ENCODE measurements at regions not wholly inside any gene's neighbourhood (a gene's known extent, or its start where the extent isn't known, plus 50 kb on each side); places are given as distances from the start of the nearest gene placed in this dataset.

DNA sequence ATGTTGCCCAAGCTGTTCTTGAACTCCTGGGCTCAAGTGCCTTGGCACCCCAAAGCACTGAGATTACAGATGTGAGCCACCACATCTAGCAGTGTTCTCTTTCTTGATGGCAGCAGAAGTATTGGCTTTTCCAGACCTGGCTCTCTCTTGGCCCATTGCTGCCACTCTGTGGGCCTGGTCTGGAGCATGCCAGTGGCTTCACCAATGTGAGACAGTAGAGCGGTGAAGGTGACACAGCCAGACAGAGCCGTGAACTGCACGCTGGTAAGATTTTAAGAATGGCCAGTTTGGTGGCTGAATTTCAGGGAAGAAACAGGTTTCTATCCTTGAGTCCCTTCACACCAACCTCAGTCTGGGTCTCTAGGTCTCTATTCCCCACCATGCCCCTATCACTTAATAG lies 552.7 kb upstream of the NRP1 start:
- in situ Hi-C loops (cut with HindIII; ENCODE audit: low sequenced_read_pairs) = no loop called here
- TF ChIP-seq, protein P1, sequence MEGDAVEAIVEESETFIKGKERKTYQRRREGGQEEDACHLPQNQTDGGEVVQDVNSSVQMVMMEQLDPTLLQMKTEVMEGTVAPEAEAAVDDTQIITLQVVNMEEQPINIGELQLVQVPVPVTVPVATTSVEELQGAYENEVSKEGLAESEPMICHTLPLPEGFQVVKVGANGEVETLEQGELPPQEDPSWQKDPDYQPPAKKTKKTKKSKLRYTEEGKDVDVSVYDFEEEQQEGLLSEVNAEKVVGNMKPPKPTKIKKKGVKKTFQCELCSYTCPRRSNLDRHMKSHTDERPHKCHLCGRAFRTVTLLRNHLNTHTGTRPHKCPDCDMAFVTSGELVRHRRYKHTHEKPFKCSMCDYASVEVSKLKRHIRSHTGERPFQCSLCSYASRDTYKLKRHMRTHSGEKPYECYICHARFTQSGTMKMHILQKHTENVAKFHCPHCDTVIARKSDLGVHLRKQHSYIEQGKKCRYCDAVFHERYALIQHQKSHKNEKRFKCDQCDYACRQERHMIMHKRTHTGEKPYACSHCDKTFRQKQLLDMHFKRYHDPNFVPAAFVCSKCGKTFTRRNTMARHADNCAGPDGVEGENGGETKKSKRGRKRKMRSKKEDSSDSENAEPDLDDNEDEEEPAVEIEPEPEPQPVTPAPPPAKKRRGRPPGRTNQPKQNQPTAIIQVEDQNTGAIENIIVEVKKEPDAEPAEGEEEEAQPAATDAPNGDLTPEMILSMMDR (IDR thresholded peaks at IDR 0.05; ENCODE audit: low read depth, low read length) = no peak

GRCh38 chr10:33886299-33886698 lies 551.8 kb upstream of the NRP1 start:
- in situ Hi-C loops (cut with HindIII; ENCODE audit: low sequenced_read_pairs) = no loop called here
- TF ChIP-seq, protein P1 (IDR thresholded peaks at IDR 0.05; ENCODE audit: low read depth, low read length) = no peak
- H3K4me3 ChIP-seq (ENCODE audit: low read depth, low read length) = no peak overlapping the region
- no peak for DNase-seq (ENCODE audit: low read depth, low spot score)

More for the DNA sequence above, 552.7 kb upstream of the NRP1 start:
- H3K4me3 ChIP-seq (ENCODE audit: low read depth, low read length) = no peak overlapping the region
- DNase-seq (ENCODE audit: low read depth, low spot score) = no peak

- TF ChIP-seq, protein P1 (IDR thresholded peaks at IDR 0.05; ENCODE audit: low read depth, low read length) = no peak
- DNase-seq (ENCODE audit: low read depth, low spot score) = no peak
- in situ Hi-C loops (cut with HindIII; ENCODE audit: low sequenced_read_pairs) = no loop called here
- no peak overlapping the region for H3K4me3 ChIP-seq (ENCODE audit: low read depth, low read length)
Observed at GRCh38 chr10:33884604-33885003, 550.1 kb upstream of the NRP1 start.

DNA sequence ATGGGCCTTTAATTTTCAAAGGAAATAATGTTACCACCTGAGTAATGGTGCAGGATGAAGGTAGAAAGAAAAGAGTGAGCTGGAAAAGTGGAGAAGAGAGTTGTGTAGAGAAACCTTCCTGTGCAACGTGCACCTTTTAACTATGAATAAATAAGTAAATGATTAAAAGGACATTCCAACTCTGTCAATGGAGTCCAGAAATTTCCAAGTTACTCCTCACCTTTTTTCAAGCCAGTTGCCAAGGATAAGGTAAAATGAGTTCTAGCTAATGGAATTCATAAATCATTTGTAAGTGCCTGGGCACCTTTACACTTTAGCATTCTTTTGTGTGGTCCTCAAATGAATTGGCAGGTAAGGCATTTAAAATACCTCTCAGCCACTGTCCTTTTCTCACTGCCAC lies 549.4 kb upstream of the NRP1 start:
- TF ChIP-seq, protein P1 (IDR thresholded peaks at IDR 0.05; ENCODE audit: low read depth, low read length) = no peak
- no peak overlapping the region for H3K4me3 ChIP-seq (ENCODE audit: low read depth, low read length)
- in situ Hi-C loops (cut with HindIII; ENCODE audit: low sequenced_read_pairs) = no loop called here

GRCh38 chr10:33882996-33883395 lies 548.5 kb upstream of the NRP1 start:
- TF ChIP-seq, protein P1 (IDR thresholded peaks at IDR 0.05; ENCODE audit: low read depth, low read length) = no peak
- in situ Hi-C loops (cut with HindIII; ENCODE audit: low sequenced_read_pairs) = no loop called here
- H3K4me3 ChIP-seq (ENCODE audit: low read depth, low read length) = no peak overlapping the region
- no peak for DNase-seq (ENCODE audit: low read depth, low spot score)

More for the DNA sequence above, 549.4 kb upstream of the NRP1 start:
- no peak for DNase-seq (ENCODE audit: low read depth, low spot score)

DNA sequence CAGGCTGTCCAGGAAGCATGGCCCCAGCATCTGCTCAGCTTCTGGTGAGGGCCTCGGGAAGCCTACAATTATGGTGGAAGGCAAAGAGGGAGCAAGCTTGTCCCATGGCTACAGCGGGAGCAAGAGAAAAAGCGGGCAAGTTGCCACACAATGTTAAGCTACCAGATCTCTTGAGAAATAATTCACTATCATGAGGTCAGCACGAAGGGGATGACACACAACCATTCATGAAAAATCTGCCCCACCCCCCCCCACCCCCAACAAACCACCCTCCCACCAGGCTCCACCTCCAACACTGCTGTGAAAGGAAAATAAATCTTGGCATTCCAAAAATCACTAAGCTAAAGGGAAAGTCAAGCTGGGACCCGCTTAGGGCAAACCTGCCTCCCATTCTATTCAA lies 545.8 kb upstream of the NRP1 start:
- no peak overlapping the region for H3K4me3 ChIP-seq (ENCODE audit: low read depth, low read length)
- TF ChIP-seq, protein P1 (IDR thresholded peaks at IDR 0.05; ENCODE audit: low read depth, low read length) = no peak
- no peak for DNase-seq (ENCODE audit: low read depth, low spot score)
- in situ Hi-C loops (cut with HindIII; ENCODE audit: low sequenced_read_pairs) = no loop called here

Data from astrocyte of the spinal cord (primary cell).